A673 (cell line): ENCODE measurements at regions not wholly inside any gene's neighbourhood (a gene's known extent, or its start where the extent isn't known, plus 50 kb on each side); places are given as distances from the start of the nearest gene placed in this dataset.

Experiments
- BruUV-seq: library from RNA; stranded (reverse); fragments of 400-500 nt; replicated peaks from 2 replicates; lab custom pipeline; 2021; lab: Mats Ljungman, UMichigan
- CTCF ChIA-PET: fragments of 300-600 bp; sonication (Branson Sonifier 250); formaldehyde crosslinking; loops from one replicate; lab custom pipeline; 2022; ENCODE audit warnings: antibody characterized with exemption; lab: Charles Lee
- POLR2A ChIA-PET: fragments of 300-600 bp; sonication (Branson Sonifier 250); formaldehyde crosslinking; loops from one replicate; lab custom pipeline; 2022; ENCODE audit warnings: antibody characterized with exemption; ENCODE audit not compliant: low non-redundant PET; lab: Charles Lee
- DNase-seq: peaks from one replicate; pipeline ENCODE4 v3.0.0-alpha.2; 2015; ENCODE audit warnings: low spot score
- H3K27ac ChIP-seq: fragments of 200-600 bp; sonication (generic); 2 replicates; pipeline ENCODE4 v1.5.1; 2016; ENCODE audit warnings: mixed run types, low read depth, mild to moderate bottlenecking, mixed read lengths, antibody characterized with exemption, low read length; ENCODE audit not compliant: poor library complexity, severe bottlenecking
- H3K27me3 ChIP-seq: fragments of 200-600 bp; sonication (generic); replicated peaks from 2 replicates; pipeline ENCODE4 v1.6.1; 2017; ENCODE audit warnings: mixed run types, low read depth, mild to moderate bottlenecking, mixed read lengths, antibody characterized with exemption, low read length; ENCODE audit not compliant: insufficient read depth, poor library complexity
- H3K36me3 ChIP-seq: fragments of 200-600 bp; sonication (generic); 2 replicates; pipeline ENCODE4 v1.6.1; 2016; ENCODE audit warnings: mixed run types, mild to moderate bottlenecking, mixed read lengths, antibody characterized with exemption, low read length; ENCODE audit not compliant: insufficient read depth, poor library complexity, severe bottlenecking
- H3K4me1 ChIP-seq: fragments of 200-600 bp; sonication (generic); 2 replicates; pipeline ENCODE4 v1.6.1; 2017; ENCODE audit warnings: mixed run types, mild to moderate bottlenecking, mixed read lengths, antibody characterized with exemption, low read length; ENCODE audit not compliant: insufficient read depth, poor library complexity, severe bottlenecking
- H3K4me3 ChIP-seq: fragments of 200-600 bp; sonication (generic); 2 replicates; pipeline ENCODE4 v1.5.1; 2016; ENCODE audit warnings: low read depth, mixed run types, mild to moderate bottlenecking, mixed read lengths, low read length; ENCODE audit not compliant: poor library complexity, severe bottlenecking
- H3K9me3 ChIP-seq: fragments of 200-600 bp; sonication (generic); 2 replicates; pipeline ENCODE4 v1.6.1; 2016; ENCODE audit warnings: mixed run types, low read depth, mild to moderate bottlenecking, mixed read lengths, antibody characterized with exemption, low read length; ENCODE audit not compliant: poor library complexity, severe bottlenecking
- CTCF ChIP-seq: fragments of 300-800, 200-600 bp; sonication (generic); conservative IDR thresholded peaks from 2 replicates; pipeline ENCODE4 v1.5.1; 2017; ENCODE audit warnings: low read depth, mild to moderate bottlenecking, antibody characterized with exemption, low read length, moderate library complexity, mixed read lengths
- EZH2 ChIP-seq: fragments of 200-600 bp; sonication (generic); IDR thresholded peaks from 2 replicates; pipeline ENCODE4 v1.6.1; 2017; ENCODE audit warnings: borderline replicate concordance, low read depth, mild to moderate bottlenecking, mixed read lengths, antibody characterized with exemption, low read length; ENCODE audit not compliant: poor library complexity, severe bottlenecking
- intact Hi-C: fragments of 100-400 bp; cut with micrococcal nuclease; formaldehyde crosslinking; loops from one replicate; pipeline ENCODE4 v1.10.0; 2022; ENCODE audit not compliant: unreplicated experiment

GRCh38 chr16:14004729-14005315 lies 66.3 kb upstream of the MRTFB start:
- intact Hi-C loops, result no loop called here
- H3K4me3 ChIP-seq, result no peak overlapping the region
- H3K27ac ChIP-seq, result no peak overlapping the region
- BruUV-seq, result no TSS peak
- peaks cover 6% of the 10 kb centered on the region for H3K4me1 ChIP-seq
- DNase-seq, result no peak
- ChIA-PET POLR2A (no interaction called here), CTCF (no interaction called here)
- no peaks in the 10 kb centered on the region for H3K27me3 ChIP-seq
- no peak for TF ChIP-seq CTCF
- no peaks in the 10 kb centered on the region for H3K36me3 ChIP-seq
- no peaks in the 10 kb centered on the region for H3K9me3 ChIP-seq

GRCh38 chr16:14005335-14005734 lies 65.8 kb upstream of the MRTFB start:
- POLR2A ChIA-PET, result no interaction called here
- DNase-seq, result no peak
- no peaks in the 10 kb centered on the region for H3K27me3 ChIP-seq
- no peaks in the 10 kb centered on the region for H3K9me3 ChIP-seq
- intact Hi-C loops, result no loop called here
- no TSS peak for BruUV-seq
- no peak overlapping the region for H3K4me3 ChIP-seq
- CTCF ChIA-PET, result no interaction called here
- TF ChIP-seq EZH2, result no peak
- no peak for TF ChIP-seq CTCF
- H3K4me1 ChIP-seq, result peaks cover 6% of the 10 kb centered on the region
- H3K27ac ChIP-seq, result no peak overlapping the region
- no peaks in the 10 kb centered on the region for H3K36me3 ChIP-seq

- Histone ChIP-seq H3K4me1 (peaks cover 6% of the 10 kb centered on the region), H3K4me3 (no peak overlapping the region), H3K36me3 (no peaks in the 10 kb centered on the region), H3K9me3 (no peaks in the 10 kb centered on the region), H3K27ac (no peak overlapping the region), H3K27me3 (no peaks in the 10 kb centered on the region)
- ChIA-PET POLR2A (no interaction called here), CTCF (no interaction called here)
- intact Hi-C loops, result no loop called here
- peak; percentile 42 for DNase-seq
- TF ChIP-seq EZH2 (no peak), CTCF (no peak)
- BruUV-seq, result no TSS peak
Measured at GRCh38 chr16:14007450-14007849, 63.7 kb upstream of the MRTFB start.
